HG02870 (cell line): ENCODE measurements at regions not wholly inside any gene's neighbourhood (a gene's known extent, or its start where the extent isn't known, plus 50 kb on each side); places are given as distances from the start of the nearest gene placed in this dataset.
A peak's percentile ranks its signal among the peaks of the same experiment; 100 is the strongest.
"Not testable (repeated sequence)": the region's sequence is repeated elsewhere in the genome, so short reads cannot be mapped to it uniquely, and the experiment has no call there.

ENCODE experiments used
- ATAC-seq: cut with Tn5 transposase; IDR thresholded peaks from one replicate; pipeline ENCODE4 v1.9.1; 2021; ENCODE audit warnings: mild to moderate bottlenecking, moderate library complexity; ENCODE audit not compliant: unreplicated experiment

DNA sequence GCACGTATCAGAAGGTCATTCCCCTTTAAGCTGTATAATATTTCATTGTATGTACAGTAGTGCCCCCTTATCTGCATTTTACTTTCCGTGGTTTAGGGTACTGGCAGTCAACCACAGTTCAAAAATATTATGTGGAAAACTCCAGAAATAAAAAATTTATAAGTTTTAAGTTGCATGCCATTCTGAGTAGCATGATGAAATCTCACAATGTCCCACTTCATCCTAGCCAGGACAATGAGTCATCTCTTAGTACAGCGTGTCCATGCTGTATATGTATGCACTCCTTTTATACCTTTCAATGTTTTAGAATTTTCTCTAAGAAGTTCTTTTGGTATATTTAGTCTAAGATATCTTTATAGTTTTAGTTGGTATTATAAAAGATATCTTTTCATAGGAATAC is 115.0 kb upstream of the HAND1 start:
- no peak for ATAC-seq

DNA sequence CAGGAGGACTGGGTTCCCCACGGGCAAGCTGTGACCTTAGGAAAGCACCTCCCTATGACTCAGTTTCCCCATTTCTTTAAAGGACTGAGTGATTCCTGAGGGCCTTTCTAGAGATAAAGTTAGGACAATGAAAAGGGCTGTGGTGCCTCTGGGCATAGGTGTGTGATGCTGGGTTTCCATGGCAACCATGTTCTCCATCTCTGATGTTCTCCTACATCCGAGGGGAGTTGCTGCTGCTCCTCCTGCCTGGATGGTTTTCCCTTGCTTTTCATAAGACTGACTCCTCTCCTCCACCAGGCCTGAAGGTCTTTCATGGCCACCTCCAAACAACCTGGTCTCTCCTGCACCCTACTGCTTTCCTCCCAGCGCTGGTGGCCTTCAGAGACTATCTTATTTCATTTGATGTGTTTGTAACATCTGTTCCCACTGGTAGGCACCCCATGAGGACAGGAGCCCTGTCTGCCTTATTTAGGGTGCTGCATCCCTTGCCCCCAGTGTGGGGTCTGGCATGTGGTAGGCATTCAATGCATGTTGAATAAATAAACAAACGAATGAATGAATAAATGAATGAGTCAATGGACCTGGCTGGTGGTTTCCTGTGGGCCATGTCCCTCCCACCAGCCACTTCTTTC is 112.2 kb upstream of the HAND1 start:
- ATAC-seq = no peak

DNA sequence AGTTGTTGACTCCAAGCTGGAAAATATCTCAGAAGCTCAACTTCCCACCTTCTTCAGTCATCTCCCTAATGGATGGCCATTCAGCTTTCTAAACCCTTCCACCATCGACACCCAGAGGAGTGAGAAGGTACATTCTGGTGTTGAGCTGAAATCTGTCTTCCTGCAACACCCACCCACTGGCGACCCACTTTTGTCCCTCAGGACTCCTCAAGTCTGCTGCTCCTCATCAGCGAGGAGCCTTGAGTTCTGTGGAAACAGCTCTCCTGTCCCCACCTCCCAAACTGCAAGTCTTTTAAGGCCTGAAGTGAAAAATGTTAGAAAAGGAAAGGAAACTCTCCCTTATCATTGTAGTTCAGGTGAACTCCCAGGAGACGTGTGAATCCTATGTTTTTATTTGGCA is 111.5 kb upstream of the HAND1 start:
- no peak for ATAC-seq

DNA sequence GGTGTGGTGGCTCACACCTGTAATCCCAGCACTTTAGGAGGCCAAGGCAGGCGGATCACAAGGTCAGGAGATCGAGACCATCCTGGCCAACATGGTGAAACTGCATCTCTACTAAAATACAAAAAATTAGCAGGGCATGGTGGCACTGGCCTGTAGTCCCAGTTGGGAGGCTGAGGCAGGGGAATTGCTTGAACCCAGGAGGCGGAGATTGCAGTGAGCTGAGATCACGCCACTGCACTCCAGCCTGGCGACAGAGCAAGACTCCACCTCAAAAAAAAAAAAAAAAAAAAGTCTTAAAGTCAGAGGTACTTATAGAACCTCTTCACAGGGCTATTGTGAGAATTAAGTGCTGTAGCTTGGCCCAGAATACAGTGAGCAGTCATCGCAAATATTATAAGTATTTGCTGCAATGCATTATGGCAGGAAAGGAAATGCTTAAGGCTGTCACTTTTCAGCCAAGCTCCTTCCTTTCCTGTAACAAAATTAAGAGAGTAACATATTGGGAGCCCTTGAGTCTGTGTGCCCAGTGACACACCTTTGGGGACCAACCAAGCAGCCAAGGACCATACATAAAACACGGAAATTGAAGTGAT is 110.9 kb upstream of the HAND1 start:
- ATAC-seq = not testable (repeated sequence)

DNA sequence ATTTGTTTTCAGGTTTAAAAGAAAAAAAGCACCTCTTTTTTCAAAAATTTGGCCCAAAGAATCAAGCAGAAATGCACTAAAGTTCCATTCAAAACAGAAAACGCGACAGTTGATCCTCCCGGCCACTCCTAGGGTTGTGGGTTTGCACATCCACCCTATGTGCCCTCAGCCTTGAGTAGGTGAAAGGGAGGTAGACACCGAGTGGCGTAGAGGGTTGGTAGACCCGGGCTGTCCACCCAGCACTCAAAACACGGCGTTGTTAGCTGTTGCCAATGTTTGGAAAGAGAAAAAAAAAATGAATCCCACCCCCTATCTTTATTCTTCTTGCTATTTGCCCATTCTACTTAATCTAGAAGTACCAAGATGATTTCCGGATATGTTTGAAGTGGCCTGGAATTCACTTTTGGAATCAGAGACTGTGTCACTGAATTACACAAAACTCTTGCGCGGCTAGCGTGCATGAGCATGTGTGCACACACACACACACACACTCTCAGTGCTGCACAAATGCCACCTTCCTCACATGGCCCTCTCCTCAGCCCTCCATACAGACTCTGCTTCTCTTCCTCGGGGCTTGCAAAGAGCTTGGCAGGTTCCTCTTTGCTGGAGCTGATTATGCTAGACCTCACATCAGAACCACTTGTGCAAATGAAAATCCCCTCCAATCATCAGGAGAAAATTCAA is 110.2 kb upstream of the HAND1 start:
- no peak for ATAC-seq

DNA sequence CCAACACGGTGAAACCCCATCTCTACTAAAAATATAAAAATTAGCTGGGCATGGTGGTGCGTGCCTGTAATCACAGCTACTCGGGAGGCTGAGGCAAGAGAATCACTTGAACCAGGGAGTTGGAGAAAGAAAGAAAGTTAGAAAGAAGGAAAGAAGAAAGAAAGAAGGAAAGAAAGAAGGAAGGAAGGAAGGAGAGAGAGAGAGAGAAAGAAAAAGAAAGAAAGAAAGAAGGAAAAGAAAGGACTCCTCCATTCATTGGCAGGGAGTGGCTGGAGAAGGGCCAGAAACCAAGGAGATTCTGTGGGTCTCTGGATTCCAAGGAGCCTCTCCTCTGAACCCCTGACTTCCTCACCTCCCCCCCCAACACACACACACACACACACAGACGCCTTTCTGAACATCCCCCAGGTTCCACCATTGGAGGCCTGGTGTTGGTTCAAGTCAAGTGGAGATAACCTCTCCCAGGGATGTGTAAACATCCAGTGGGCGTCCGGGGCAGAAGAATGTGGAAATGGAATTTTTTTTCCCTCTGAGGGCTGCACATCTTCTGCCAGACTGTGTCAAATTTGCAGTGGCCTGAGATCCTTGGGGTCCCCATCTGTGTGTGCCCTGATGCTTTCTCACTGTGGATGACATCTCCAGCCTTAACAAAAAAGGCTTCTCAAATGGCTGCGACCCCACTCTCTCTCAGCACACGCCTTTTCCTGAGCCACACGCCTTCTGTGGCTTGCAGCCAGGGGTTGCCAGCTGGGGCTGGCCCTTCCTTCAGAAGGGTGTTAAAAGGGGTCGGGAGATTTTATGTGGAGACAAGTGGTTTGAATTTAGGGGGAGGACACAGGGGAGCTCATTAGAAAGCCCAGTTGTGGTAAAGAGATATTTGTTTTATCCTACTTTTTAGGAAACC is 109.3 kb upstream of the HAND1 start:
- ATAC-seq = no peak

DNA sequence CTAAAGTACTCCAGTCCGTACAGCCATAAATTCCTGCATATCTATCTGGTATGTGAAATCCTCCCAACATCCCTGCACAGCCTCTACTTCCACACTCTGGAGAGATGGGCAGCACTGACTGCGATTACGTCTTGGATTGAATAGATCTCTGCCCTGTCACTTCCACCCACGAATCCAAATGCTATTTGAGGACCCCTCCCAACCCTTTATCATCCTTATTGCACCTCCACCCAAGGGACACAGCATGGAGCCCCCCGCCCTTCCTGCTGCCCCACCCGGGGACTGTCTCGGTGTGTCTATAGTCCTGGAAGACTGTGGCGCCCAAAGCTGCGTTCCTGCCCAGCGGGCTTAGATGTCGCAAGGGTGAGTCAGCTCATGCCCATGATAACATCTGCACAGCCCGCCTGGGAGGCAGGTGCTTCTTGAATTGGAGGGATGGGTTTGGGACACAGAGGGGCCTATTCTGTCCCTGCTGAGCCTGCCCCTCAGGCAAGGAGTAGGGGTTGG is 105.7 kb upstream of the HAND1 start:
- no peak for ATAC-seq

DNA sequence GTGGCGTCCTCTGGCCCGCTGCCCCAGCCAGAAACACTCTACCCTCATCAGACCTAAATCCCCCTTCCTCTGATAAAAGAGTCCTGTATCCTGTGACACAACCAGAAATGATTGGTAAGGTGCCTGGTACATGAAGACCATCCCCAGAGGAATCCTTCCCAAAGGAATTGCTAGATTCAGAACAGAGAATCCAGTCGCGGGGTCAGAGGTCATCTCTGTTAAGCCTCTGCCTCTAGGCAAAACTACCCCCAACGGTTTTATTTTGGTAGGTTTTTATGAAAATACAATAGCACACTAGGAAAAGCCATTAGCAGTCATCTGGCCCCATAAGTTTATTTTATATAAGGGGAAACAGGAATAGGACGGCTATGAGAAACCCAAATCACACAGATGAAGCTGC is 102.4 kb upstream of the HAND1 start:
- no peak for ATAC-seq

DNA sequence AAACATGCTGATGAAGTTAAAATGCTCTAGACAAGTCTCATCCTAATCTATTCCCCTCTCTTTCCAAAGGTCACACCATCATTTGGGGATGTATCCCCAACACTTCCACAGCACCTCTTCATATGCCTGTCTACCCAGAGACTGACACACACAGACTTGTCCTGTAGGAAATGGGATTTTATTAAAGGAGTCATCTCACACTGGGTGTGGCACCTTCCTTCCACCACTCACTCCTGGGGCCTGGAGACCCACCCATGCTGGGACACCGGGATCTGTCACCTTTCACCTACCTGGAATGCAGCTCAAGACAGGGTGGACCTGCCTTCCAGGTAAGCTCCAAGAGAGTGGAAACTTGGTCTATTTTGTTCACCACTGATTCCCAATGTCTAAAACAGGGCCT is 99.4 kb upstream of the HAND1 start:
- no peak for ATAC-seq

DNA sequence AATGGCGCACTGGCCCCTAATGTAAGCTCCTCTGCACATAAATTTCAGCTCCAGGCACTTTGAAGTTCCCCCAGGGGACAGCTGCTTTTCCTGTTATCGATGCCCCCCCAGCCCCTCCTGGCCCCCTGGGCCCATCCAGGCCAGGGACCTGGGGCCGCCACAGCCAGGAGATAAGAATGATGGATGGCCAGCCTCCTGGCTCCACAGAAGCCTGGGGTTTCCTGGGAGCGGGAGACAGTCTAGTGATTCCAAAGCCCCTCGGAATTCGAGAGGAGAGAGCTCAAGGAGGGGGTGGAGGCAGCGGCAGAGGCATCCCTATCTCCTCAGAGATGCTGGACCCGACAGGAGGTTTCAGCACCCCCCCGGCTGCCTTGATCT is 98.4 kb upstream of the HAND1 start:
- no peak for ATAC-seq

DNA sequence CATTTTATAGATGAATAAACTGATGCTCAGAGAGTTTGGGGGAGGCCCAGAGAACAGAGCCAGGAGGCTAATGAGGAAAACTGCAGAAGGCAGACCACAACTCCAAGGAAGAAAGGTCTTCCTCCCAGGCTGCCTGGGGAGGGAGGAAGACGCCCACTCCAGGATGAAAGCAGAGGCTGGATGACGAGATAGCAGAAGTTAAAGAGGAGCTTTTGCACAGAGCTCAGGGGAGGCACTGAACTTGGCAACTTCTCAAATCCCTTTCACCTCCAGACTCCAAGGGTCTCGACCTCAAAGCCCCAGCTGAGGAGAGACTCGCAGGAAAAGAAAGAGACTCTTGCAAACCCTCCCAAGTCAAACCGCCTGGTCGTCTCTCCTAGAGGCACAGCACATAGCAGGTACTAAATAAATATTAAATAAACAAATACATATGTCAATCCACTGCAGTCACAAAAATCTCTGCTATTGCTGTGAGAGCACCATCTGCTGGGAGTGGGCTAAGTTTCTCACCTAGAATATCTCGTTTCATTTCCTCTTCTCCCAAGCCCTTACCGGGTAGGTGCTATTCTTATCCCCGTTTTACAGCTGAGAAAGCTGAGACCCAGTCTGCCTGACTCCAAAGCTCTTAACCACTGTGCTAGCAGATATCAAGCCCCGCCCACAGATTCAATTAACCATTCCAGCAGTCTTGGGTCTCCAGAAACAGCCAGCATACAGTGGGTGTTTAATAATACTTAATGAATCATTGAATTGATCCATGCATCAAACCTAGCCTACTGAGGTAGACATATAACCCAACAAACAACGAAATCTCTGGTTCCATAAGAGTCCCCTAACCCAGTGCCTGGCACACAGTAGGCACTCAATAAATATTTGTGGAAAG is 97.8 kb upstream of the HAND1 start:
- ATAC-seq = peak; percentile 96

DNA sequence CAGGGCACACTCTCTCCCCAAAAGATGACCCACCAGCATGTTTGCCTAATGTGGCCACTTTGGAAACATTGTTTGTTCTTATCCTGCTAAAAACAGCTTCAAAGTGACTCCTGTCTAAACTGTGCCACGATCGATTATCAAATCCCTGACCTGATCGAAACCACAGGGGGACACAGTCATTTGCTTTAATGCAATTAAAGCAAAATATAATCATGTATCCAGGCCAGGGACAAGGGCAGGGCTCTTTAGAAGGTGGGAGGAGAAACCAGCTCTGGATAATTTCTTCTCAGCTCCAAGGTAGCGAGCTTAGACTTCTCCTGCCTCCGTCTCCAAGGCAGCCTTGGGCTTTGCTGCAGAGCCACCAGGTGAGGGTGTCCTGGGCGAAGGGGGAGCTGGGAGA is 95.0 kb upstream of the HAND1 start:
- ATAC-seq = no peak

DNA sequence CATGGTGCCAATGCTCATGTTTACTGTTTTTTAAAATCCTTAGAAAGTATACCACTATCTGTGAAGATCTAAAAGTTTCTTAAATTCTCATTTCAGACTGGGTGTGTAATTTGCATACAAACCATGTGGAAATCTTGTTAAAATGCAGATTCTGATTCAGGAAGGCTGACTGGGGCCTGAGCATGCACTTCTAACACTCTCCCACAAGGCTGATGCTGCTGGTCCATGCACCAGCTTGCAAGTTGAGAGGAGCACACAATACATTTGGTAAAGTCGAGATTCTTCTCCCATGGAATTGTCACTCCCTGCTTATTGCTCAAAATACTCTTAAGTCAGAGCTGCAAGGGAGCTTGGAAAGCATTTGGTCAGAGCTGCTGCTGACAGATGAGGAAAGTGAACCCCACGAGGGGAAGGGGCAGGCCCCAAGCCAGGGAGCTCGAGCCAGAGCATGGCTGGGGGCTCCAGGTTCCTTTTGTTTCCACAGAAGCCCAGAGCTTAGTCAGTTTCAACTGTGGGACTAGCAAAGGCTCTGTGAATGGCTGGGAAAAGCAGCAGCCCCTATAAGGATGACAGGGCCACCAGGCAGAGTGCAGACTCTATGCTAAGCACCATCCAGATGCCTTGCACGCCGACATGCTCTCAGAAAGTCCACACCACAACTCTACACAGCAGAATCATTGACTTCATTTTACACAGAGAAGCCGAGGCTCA is 93.5 kb upstream of the HAND1 start:
- no peak for ATAC-seq

DNA sequence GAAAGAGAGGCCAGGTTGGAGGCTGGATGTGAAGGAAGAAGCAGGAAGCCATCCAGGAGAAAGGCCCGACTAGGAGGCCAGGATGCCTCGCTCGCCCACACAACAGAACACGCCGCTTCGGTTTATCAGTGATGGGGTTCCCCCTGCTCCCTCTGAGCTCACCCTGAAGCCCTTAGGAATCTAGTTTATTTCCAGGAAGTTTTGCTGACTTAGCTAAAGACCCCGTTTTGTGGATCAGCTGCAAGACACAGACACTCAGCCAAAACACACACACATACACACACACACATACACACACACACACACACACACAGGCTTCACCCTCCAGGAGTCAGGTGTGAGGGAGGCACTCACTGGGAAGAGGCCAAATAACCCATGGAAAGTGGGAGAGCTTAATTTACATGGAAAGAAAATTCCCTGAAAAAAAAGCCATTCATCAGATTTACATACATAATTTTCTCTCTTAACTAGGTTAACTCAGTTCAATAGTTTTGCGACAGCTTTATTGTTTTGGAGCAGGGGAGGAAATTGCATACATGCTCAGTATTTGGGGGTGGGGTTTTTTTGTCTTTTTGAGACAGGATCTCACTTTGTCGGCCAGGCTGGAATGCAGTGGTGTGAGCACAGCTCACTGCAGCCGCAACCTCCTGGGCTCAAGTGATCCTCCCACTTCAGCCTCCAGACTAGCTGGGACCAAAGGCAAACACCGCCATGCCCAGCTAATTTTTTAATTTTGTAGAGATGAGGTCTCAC is 92.7 kb upstream of the HAND1 start:
- no peak for ATAC-seq

DNA sequence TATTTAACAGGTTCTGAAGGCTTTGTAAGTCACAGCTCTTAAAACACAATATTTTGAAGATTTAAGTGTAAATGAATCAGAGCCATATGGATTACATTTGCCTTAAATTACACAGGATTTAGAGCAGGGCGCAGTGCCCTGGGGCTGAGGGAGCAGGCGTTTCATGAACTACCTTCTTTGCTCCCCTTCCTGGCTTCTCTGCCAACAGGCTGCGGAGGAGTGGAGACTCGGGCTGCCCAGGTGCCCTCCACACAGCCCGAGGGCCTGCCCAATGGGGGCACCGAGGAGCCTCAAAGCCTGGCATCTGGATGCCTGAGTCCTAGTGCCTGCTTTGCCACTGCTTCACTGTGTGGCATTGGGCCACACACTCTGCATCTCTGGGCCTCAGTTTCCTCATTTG is 90.6 kb upstream of the HAND1 start:
- no peak for ATAC-seq

DNA sequence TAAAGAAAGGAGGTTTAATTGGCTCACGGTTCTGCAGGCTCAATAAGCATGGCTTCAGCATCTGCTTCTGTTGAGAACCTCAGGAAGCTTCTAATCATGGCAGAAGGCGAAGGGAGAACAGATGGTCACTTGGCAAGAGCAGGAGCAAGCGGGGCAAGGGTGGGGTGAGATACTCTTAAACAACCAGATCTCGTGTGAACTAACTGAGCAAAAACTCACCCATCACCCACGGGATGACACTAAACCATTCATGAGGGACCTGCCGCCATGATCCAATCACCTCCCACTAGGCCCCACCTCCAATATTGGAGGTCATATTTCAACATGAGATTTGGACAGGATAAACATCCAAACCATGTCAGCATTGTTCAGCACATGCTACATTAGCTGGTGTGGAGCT is 89.1 kb upstream of the HAND1 start:
- no peak for ATAC-seq

DNA sequence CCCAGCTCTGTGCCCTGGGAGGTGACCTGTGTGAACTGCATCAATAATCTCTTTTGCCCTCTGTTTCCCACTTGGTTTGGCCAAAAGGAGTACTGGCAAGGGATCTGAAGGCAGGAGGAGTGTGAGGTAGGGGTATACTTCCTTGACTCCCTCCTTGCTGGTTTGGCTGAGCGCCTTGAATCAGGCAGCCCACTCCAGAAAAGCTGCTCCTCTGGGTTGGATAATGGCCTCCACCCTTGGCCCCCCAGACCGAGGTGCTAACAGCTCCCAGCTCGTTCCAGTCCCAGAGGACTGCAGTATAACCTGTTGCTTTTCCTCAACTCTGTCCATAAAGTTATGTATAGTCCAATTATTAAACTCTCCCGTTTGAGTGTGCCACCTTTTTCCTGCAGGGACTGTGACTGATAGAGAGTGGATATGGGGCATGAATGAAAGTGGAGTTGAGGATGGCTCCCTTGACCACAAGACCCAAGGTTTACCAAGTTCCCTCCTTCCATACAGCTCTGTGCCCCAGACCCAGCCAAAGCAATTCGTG is 88.2 kb upstream of the HAND1 start:
- ATAC-seq = no peak

DNA sequence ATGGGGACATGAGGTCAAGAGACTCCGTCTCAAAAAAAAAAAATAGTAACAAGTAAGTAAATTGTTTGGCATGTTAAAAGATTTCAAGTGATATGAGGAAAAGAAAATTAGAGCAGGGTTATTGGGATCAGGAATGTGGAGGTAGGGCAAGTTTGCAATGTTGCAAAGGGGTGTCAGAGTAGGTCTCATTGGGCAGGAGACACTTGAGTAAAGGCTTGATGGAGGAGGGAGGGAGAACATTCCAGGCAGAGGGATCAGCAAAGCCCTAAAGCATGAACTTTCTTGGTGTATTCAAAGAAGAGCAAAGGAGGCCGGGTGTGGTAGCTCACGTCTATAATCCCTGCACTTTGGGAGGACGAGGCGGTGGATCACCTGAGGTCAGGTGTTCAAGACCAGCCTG is 87.1 kb upstream of the HAND1 start:
- ATAC-seq = no peak
